SK-N-SH treated with all-trans-retinoic acid at 6 μM for 48 hours (cell line): ENCODE measurements at regions not wholly inside any gene's neighbourhood (a gene's known extent, or its start where the extent isn't known, plus 50 kb on each side); places are given as distances from the start of the nearest gene placed in this dataset.

Experiments used
- ATAC-seq: fragments of 200-7000 bp; cut with Tn5 transposase; 3 replicates; pipeline ENCODE4 v1.9.1; 2020; ENCODE audit warnings: mild to moderate bottlenecking, moderate library complexity
- ARNTL ChIP-seq: fragments of 450-650 bp; formaldehyde crosslinking; IDR thresholded peaks from 2 replicates; pipeline ENCODE4 v1.5.0; 2020; ENCODE audit warnings: low read depth, mild to moderate bottlenecking, moderate library complexity, borderline replicate concordance
- BACH2 ChIP-seq: fragments of 250-450 bp; sonication (Bioruptor Pico); IDR thresholded peaks from 2 replicates; pipeline ENCODE4 v1.9.0; 2021; ENCODE audit warnings: mild to moderate bottlenecking, borderline replicate concordance
- CREB5 ChIP-seq: fragments of 250-450 bp; sonication (Bioruptor Pico); IDR thresholded peaks from 2 replicates; pipeline ENCODE4 v1.5.1; 2020; ENCODE audit warnings: low read depth, mild to moderate bottlenecking, moderate library complexity
- CSDC2 ChIP-seq: fragments of 250-450 bp; sonication (Bioruptor Pico); IDR thresholded peaks from 2 replicates; pipeline ENCODE4 v1.5.0; 2020; ENCODE audit warnings: mild to moderate bottlenecking, moderate library complexity
- CSRNP3 ChIP-seq: fragments of 250-450 bp; sonication (Bioruptor Pico); IDR thresholded peaks from 2 replicates; pipeline ENCODE4 v1.5.1; 2021; ENCODE audit warnings: mild to moderate bottlenecking, moderate library complexity
- ESRRG ChIP-seq: fragments of 250-450 bp; sonication (Bioruptor Pico); IDR thresholded peaks from 2 replicates; pipeline ENCODE4 v1.6.1; 2021; ENCODE audit warnings: mild to moderate bottlenecking
- GLIS3 ChIP-seq: fragments of 250-450 bp; sonication (Bioruptor Pico); IDR thresholded peaks from 2 replicates; pipeline ENCODE4 v1.5.0; 2020; ENCODE audit warnings: mild to moderate bottlenecking, moderate library complexity
- ISL1 ChIP-seq: fragments of 250-450 bp; sonication (Bioruptor Pico); IDR thresholded peaks from 2 replicates; pipeline ENCODE4 v2.1.2; 2022; ENCODE audit warnings: mild to moderate bottlenecking, moderate library complexity
- POU6F1 ChIP-seq: fragments of 250-450 bp; sonication (Bioruptor Pico); IDR thresholded peaks from 2 replicates; pipeline ENCODE4 v1.8.0; 2021; ENCODE audit warnings: low read depth, mild to moderate bottlenecking, moderate library complexity, borderline replicate concordance
- PPARA ChIP-seq: fragments of 250-450 bp; sonication (Bioruptor Pico); IDR thresholded peaks from 2 replicates; pipeline ENCODE4 v1.5.0; 2020; ENCODE audit warnings: mild to moderate bottlenecking, borderline replicate concordance
- RARB ChIP-seq: fragments of 250-450 bp; sonication (Bioruptor Pico); IDR thresholded peaks from 2 replicates; pipeline ENCODE4 v1.8.0; 2021; ENCODE audit warnings: mild to moderate bottlenecking, moderate library complexity
- SNAI2 ChIP-seq: fragments of 250-450 bp; sonication (Bioruptor Pico); IDR thresholded peaks from 2 replicates; pipeline ENCODE4 v1.5.0; 2020; ENCODE audit warnings: mild to moderate bottlenecking, moderate library complexity
- TCF4 ChIP-seq: fragments of 250-450 bp; sonication (Bioruptor Pico); IDR thresholded peaks from 2 replicates; pipeline ENCODE4 v1.8.0; 2021; ENCODE audit warnings: mild to moderate bottlenecking, moderate library complexity, borderline replicate concordance
- TOX ChIP-seq: fragments of 250-450 bp; sonication (Bioruptor Pico); IDR thresholded peaks from 2 replicates; pipeline ENCODE4 v1.8.0; 2021; ENCODE audit warnings: mild to moderate bottlenecking, moderate library complexity, borderline replicate concordance
- TSHZ2 ChIP-seq: fragments of 250-450 bp; sonication (Bioruptor Pico); IDR thresholded peaks from 2 replicates; pipeline ENCODE4 v1.5.0; 2020; ENCODE audit warnings: mild to moderate bottlenecking, moderate library complexity
- ZC3H10 ChIP-seq: fragments of 250-450 bp; sonication (Bioruptor Pico); IDR thresholded peaks from 2 replicates; pipeline ENCODE4 v1.5.1; 2021; ENCODE audit warnings: mild to moderate bottlenecking, moderate library complexity
- ZFP3 ChIP-seq: fragments of 250-450 bp; sonication (Bioruptor Pico); IDR thresholded peaks from 2 replicates; pipeline ENCODE4 v1.5.0; 2020; ENCODE audit warnings: mild to moderate bottlenecking, moderate library complexity
- ZFP30 ChIP-seq: fragments of 450-650 bp; formaldehyde crosslinking; IDR thresholded peaks from 2 replicates; pipeline ENCODE4 v1.5.0; 2022; ENCODE audit warnings: mild to moderate bottlenecking, moderate library complexity
- ZNF565 ChIP-seq: fragments of 450-650 bp; formaldehyde crosslinking; conservative IDR thresholded peaks from 2 replicates; pipeline ENCODE4 v1.5.0; 2020; ENCODE audit warnings: low read depth, mild to moderate bottlenecking, moderate library complexity
- ZNF8 ChIP-seq: fragments of 450-650 bp; formaldehyde crosslinking; IDR thresholded peaks from 2 replicates; pipeline ENCODE4 v1.5.0; 2020; ENCODE audit warnings: mild to moderate bottlenecking, moderate library complexity

GRCh38 chr10:36097696-36098095 lies 455.6 kb upstream of the FZD8 start (continued):
- TF ChIP-seq TSHZ2 (CRISPR knock-in tag) (no peak), GLIS3 (CRISPR knock-in tag) (no peak)

GRCh38 chr10:36096576-36096975 lies 454.5 kb upstream of the FZD8 start:
- no peak for ATAC-seq
- no peak for TF ChIP-seq GLIS3 (CRISPR knock-in tag)
- TF ChIP-seq CREB5 (CRISPR knock-in tag), result no peak
- TF ChIP-seq ISL1 (CRISPR knock-in tag), result no peak
- no peak for TF ChIP-seq ESRRG (CRISPR knock-in tag)
- no peak for TF ChIP-seq ZNF8 (CRISPR knock-in tag)
- TF ChIP-seq ZNF565 (CRISPR knock-in tag), result no peak
- no peak for TF ChIP-seq BACH2
- TF ChIP-seq TSHZ2 (CRISPR knock-in tag), result no peak
- TF ChIP-seq TOX, result no peak
- no peak for TF ChIP-seq TCF4 (CRISPR knock-in tag)
- no peak for TF ChIP-seq ZFP30 (CRISPR knock-in tag)
- TF ChIP-seq PPARA (CRISPR knock-in tag), result no peak
- no peak for TF ChIP-seq POU6F1 (CRISPR knock-in tag)
- TF ChIP-seq RARB (CRISPR knock-in tag), result no peak
- no peak for TF ChIP-seq ARNTL (CRISPR knock-in tag)
- TF ChIP-seq CSDC2, result no peak
- no peak for TF ChIP-seq ZC3H10 (CRISPR knock-in tag)
- TF ChIP-seq CSRNP3 (CRISPR knock-in tag), result no peak

GRCh38 chr10:36094096-36094495 lies 452.0 kb upstream of the FZD8 start:
- no peak for TF ChIP-seq ZFP30 (CRISPR knock-in tag)
- no peak for TF ChIP-seq GLIS3 (CRISPR knock-in tag)
- no peak for TF ChIP-seq POU6F1 (CRISPR knock-in tag)
- no peak for TF ChIP-seq SNAI2
- no peak for TF ChIP-seq TSHZ2 (CRISPR knock-in tag)
- no peak for TF ChIP-seq CSDC2
- no peak for TF ChIP-seq ZFP3 (CRISPR knock-in tag)
- TF ChIP-seq ZNF565 (CRISPR knock-in tag), result no peak
- ATAC-seq, result no peak
